ENCODE measurements at regions not wholly inside any gene's neighbourhood (a gene's known extent, or its start where the extent isn't known, plus 50 kb on each side); places are given as distances from the start of the nearest gene placed in this dataset.

DNA sequence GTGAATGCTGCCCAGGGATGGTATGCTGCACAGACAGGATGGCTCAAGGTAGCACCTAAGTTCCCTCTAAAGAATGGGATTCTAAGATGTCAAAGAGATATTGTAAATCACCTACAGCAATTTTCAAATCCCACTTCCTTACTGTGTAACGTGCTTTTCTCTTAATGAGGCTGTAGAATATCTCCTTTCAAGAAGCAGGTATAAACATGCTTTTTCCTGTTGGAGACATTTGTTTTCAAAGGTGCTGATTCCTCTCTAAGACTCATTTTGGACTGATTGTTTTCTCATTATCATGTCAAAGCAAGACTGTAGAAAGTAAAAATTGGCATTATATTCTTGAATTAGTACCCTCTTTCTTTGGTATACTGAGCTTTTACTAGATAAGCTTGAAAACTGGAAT, 412.6 kb upstream of the PAPPA start:
- TF ChIP-seq CTCF (IDR thresholded peaks at IDR 0.05; ENCODE audit: low read length) (no peak), EZH2 (optimal IDR thresholded peaks at IDR 0.05; ENCODE audit: low read depth, low read length) (no peak), EZH2phosphoT487 (IDR thresholded peaks at IDR 0.05; ENCODE audit: low read length) (no peak)
